ENCODE measurements at regions not wholly inside any gene's neighbourhood (a gene's known extent, or its start where the extent isn't known, plus 50 kb on each side); places are given as distances from the start of the nearest gene placed in this dataset.

DNA sequence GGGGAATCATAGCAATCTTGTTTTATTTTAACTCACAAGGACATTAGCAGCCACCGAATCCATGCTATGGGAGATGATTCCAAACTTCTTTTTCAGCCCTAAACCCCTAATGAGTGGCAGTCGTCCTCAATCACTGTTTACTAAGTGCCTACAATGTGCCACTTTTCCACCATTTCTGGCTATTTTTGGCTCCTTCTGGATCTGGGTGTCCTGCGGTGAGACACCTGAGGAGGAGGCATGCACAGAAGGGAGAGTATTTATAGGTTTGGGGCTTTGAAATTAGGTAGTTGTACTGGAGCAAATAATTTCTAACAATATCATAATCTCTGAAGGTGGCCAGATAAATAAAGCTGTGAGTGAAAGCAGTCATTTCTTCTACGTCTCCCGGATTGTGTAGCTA is 1125.6 kb downstream of the BCL11B start:
- no peak for DNase-seq

DNA sequence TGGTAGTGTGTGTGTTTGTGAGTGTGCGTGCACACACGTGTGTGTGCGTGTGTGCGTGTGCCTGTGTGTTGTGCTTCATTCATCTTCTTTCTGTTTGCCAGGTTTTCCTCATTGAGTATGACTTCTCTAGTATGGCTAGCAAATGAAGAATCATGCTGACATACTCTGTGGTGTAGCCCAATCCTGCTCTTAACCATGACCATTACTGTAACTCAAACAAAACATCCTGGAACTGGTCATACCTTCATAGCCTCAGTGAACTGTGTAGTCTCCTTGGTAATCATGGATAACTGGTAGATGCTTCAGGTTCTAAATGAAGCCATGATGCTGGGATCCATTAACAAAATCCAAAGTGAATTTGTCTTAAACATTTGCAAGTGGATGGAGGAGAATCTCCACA is 1117.7 kb downstream of the BCL11B start:
- DNase-seq = no peak

GRCh38 chr14:98156411-98156810 is 1115.6 kb downstream of the BCL11B start:
- DNase-seq = no peak

DNA sequence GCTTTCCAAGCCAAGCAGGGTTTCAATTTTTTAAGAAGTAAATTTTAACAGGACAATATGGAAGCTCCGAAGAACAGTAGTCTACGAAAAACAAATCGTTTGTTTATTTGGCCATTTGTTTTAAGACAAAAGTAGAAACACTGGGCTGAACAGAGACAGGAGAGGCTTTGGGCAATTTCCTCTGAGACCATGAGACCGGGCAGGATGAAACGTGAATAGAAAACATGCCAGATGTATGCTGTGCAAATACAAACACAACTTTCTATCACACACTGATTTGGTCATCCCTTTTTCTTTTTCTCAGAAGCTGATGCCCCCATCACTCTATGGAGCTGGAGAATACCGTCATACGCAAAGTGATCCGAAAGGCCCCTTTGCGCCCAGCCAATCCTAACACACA is 1111.1 kb downstream of the BCL11B start:
- DNase-seq = no peak

DNA sequence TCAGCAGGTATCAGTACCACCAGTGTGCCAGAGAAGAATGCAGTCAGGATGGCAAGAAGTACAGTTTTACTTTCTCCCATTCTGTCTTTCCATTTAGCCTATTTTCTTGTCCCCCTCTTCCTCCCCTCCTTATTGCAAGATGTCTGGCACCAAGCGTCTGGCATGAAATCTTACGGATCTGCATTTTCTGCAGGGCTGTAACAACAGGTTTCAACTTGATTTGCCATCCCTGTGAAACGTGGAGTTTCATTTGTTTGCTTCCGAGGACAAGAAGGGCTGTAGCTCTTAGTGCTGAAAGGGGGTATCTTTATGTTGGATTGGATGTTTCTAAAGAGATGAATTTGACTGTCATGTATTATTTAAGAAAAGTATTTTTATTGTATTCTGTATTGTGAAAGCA is 1110.6 kb downstream of the BCL11B start:
- DNase-seq = no peak

DNA sequence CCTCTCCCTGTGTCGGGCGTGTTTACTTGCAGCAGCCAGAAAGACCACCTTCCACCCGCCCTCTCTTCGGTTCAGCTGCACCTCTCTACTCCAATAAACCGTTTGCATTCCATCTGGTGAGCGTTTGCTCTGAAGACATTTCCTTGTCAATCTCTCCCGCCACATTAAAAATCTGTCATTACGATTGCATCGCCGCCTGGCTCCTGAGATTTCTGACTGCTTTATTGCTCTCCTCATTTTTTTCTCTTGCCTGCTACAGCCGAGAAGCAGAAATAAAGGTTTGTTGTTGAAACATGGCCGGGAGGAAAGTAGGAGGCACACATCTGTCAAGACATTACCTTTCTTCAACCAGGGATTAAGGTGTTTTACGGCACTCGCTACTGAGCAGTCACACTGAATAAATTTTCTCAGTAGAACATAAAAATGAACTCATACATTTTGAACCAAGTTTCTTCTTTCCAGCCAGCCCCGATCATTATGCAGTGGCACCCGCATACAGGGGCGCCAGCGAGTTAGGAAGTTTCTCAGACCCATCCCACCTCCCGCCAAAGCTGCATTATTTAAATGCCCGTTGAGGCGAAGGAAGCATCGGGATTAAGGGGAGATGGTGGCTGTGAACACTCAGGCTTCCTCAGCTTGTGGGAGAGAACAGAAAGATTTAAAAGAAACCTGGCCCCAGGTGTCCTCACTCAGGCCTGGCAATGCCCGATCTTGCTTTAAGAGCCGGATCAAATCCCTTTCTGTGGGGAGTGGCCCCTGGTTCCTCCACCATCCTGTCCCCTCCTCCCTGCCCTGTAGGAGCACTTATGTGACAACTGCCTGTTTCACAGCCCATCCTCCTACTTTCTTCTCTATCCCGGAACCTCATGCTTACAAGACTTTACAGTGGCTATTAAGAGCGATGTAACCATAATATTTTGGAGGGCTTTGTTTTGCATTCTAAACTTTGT is 1108.9 kb downstream of the BCL11B start:
- no peak for DNase-seq

GRCh38 chr14:98163873-98164272 is 1108.1 kb downstream of the BCL11B start:
- no peak for DNase-seq

DNA sequence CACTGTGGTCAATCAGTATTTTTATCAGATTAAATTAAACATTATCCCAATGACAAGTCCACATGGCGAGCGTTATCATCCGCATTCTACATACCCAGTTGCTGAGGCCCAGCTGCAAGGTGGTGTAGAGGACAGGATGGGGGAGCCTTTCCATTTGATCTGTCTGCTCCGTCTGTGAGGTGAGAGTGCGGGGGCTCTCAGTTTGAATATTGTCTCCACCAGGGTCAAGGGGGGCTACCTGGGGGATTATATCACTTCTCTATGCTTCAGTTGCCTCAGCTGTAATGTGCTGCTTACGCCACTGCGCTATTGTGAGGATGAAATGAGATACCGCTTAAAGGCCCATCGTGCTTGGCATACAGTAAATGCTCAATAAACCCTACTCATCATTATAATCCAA is 1106.0 kb downstream of the BCL11B start:
- DNase-seq = no peak

GRCh38 chr14:98167275-98167674 is 1104.7 kb downstream of the BCL11B start:
- no peak for DNase-seq

DNA sequence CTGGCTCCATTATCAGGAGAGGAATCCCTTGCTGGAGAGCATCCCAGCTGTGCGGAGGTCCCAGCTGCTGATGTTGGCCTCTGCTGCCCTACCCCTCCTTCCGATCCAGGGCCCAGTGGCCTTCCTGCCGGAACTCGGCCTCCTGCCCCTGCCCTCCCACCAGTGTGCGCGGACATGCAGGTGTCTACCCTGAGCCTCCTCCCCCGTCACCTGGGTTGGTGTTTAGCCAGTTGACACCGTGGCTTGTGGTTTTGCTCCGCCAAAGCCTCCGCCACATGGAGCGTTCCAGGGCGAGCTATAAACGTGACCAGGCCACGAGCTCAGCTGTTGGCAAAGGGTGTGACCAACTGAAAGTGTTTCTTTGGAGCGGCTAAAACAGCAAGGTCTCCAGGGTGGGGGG is 1104.3 kb downstream of the BCL11B start:
- DNase-seq = no peak

- no peak for DNase-seq
These were observed 1103.6 kb downstream of the BCL11B start for GRCh38 chr14:98168211-98168985.

DNA sequence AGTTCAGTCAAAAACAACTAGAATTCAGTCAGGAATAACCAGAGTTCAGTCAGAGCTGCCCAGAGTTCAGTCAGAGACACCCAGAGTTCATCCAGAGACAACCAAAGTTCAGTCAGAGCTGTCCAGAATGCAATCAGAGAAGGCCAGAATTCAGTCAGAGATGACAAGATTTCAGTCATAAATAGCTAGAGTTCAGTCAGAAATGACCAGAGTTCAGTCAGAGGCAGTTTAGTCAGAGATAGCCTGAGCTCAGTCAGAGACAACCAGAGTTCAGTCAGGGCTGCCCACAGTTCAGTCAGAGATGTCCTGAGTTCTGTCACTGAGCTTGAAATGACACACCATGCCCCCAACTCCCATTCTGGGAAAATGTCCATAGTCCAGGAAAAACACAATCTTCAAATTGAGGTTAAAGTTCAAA is 1102.8 kb downstream of the BCL11B start:
- no peak for DNase-seq

- DNase-seq = no peak
These were observed 1101.4 kb downstream of the BCL11B start for GRCh38 chr14:98170575-98170974.

DNA sequence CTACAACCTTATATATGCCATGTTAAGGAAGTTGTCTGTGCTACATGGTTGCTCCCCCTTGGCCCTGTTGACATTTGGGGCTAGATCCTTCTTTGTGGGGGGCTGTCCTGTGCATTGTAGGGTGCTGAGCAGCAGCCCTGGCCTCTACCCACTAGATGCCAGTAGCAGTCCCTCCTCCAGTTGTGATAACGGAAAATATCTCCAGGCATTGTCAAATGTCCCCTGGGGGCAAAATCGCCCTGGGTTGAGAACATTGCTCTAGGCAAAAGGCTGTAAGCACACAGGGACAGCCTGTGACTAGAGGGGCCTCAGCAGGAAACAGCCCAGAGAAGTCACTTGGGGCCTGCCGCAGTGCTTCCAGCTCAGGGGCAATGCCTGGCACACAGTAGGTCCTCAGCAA is 1100.3 kb downstream of the BCL11B start:
- DNase-seq = no peak

DNA sequence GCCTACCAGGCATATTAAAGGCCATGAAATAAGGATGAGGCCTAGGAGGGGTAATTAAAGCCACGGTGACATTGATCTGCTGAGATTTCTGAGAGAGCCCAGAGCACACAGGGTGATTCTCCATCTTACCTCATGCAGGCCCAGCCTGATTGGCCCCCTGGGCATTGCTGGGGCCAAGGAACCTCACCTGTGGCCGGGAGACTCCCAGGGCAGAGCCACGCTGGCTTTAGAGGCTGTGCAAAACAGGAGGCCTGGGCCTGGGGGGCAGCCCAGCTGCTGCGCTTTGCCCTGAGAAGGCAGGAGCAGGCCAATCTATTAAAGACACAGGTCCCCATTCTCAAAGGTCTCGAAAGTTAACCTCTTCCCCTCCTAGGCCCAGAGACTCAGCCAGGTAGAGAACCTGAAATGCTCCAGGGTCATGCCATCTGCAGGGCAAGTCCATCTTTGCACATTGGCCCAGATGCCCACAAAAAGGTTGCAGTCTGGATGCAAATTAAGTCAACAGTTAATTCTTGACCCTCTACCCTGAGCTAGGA is 1099.7 kb downstream of the BCL11B start:
- no peak for DNase-seq

DNA sequence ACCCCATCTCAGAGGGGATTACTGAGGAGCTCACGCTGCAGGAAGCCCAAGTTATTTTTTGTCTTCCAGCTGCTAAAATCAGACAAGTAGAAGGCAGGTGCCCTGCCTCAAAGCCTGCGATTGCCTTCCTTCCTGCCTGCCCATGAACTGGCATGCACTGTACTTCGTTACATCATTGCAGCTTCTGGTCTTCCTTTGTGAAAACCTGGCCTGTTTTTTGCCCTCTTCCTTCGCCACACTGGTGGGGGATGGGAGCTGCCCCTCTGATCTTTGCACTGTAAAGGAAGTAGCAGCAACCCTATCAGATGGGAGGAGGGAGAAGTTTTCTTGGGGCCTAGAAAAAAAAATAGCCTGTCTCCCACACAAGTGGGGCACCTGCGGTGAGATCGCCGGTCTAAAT is 1098.7 kb downstream of the BCL11B start:
- DNase-seq = no peak

- no peak for DNase-seq
These were observed 1098.0 kb downstream of the BCL11B start for GRCh38 chr14:98174041-98174440.

DNA sequence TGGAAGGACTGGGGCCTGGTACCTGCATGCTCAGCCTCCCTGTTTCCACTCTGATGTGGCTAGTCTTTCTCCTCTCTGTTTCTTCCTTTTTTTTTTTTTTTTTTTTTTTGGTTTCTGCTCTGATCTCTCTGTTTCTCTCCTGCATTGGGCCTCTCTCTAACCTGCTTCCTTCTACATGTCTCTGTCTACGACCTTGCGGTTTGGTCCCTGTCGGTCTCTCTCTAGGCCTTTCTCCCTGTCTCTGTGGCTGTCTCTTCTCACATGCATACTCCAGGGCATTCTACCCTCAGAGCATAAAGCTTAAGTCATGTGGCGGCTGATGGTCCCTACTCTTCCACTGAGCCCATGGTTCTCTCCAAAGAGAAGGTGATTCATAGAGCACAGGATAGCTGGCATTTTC is 1096.6 kb downstream of the BCL11B start:
- DNase-seq = no peak

DNA sequence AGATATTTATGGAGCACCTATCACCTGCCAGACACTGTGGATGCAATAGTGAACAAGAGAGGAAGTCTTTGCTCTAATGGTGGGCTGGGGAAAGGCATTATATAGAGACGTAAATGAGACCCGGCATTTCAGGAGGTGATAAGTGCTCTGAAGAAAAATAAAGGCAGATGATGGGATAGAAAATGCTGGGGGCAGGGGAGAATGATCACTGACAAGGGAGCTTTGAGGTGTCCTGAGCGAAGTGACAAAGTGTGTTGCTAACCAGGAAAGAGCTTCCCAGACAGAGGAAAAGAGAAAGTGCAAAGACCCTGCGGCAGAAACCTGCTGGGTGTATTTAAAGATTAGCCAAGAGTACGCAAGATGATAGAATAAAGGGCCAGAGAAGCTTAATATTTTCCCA is 1096.1 kb downstream of the BCL11B start:
- no peak for DNase-seq

DNA sequence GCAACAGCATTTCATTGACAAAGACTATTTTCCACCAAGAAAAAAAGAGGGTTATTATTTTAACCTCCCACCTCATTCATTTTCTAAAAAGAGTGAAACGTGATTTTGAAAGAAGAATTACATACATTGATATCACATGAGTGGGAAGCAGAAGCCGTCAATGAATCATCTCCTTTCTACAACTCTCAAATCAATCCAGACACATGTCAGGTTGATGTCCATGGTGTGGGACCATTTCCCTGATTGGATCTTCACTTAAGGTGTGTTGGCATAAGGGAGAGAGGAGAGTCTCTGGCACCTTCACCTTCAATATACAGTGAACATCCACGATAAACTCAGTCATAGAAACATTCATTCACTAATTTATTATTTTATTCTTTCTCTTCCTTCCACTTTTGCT is 1095.1 kb downstream of the BCL11B start:
- DNase-seq = no peak

GRCh38 chr14:98177551-98177950 is 1094.4 kb downstream of the BCL11B start:
- DNase-seq = no peak

DNA sequence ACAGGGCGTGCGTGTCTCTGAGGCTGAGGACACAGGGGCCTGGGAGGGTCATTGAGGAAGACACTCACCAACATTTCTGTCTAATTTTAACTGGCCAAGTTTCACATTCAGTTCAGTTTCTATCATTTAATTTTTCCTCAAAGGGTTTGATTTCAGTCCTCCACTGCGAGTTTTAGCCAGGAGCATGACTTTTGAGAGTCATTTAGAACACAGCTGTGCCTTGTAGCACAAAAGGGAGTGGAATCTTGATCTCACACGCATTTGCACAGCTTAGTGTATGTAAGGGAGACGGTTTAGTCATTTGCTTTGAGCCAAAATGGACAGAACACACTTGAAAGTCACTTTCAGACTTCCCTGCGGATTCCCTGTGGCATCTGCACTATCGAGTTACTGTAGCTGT is 1090.8 kb downstream of the BCL11B start:
- no peak for DNase-seq

GRCh38 chr14:98181768-98182167 is 1090.2 kb downstream of the BCL11B start:
- DNase-seq = no peak

Data from OCI-M1 (cell line).